Activated naive CD4-positive, alpha-beta T cell treated with anti-CD3 and anti-CD28 coated beads, Interleukin-2, amount 50 U/mL, for 24 hours (primary cell): ENCODE measurements at regions not wholly inside any gene's neighbourhood (a gene's known extent, or its start where the extent isn't known, plus 50 kb on each side); places are given as distances from the start of the nearest gene placed in this dataset.
"Not testable (repeated sequence)": the region's sequence is repeated elsewhere in the genome, so short reads cannot be mapped to it uniquely, and the experiment has no call there.

Source experiments
- H3K27ac Mint-ChIP-seq: one replicate; pipeline ENCODE4 v1.8.0; 2021; ENCODE audit warnings: mild to moderate bottlenecking, mixed read lengths
- H3K27me3 Mint-ChIP-seq: one replicate; pipeline ENCODE4 v1.8.0; 2021; ENCODE audit warnings: mixed read lengths
- H3K36me3 Mint-ChIP-seq: one replicate; pipeline ENCODE4 v1.8.0; 2021; ENCODE audit warnings: mixed read lengths
- H3K4me1 Mint-ChIP-seq: one replicate; pipeline ENCODE4 v1.8.0; 2021; ENCODE audit warnings: mixed read lengths
- H3K4me3 Mint-ChIP-seq: one replicate; pipeline ENCODE4 v1.8.0; 2021; ENCODE audit warnings: mild to moderate bottlenecking, mixed read lengths
- H3K9me3 Mint-ChIP-seq: one replicate; pipeline ENCODE4 v1.8.0; 2021; ENCODE audit warnings: mixed read lengths

- not testable (repeated sequence) for H3K36me3 Mint-ChIP-seq, H3K27me3 Mint-ChIP-seq, H3K4me3 Mint-ChIP-seq, H3K9me3 Mint-ChIP-seq, H3K27ac Mint-ChIP-seq, H3K4me1 Mint-ChIP-seq
These were observed 130.6 kb upstream of the LRRC61 start for GRCh38 chr7:150192541-150192940.

GRCh38 chr7:150193866-150194265 is 129.3 kb upstream of the LRRC61 start:
- H3K27me3 Mint-ChIP-seq, H3K4me3 Mint-ChIP-seq, H3K4me1 Mint-ChIP-seq, H3K36me3 Mint-ChIP-seq, H3K9me3 Mint-ChIP-seq, H3K27ac Mint-ChIP-seq: not testable (repeated sequence)
